ENCODE measurements at regions not wholly inside any gene's neighbourhood (a gene's known extent, or its start where the extent isn't known, plus 50 kb on each side); places are given as distances from the start of the nearest gene placed in this dataset.
"Not testable (repeated sequence)": the region's sequence is repeated elsewhere in the genome, so short reads cannot be mapped to it uniquely, and the experiment has no call there.

- DNase-seq (ENCODE audit: extremely low read depth, low read depth) = no peak
These were observed 92.2 kb upstream of the GNAQ start for GRCh38 chr9:78123808-78124207.

GRCh38 chr9:78122631-78123030, 91.0 kb upstream of the GNAQ start:
- DNase-seq (ENCODE audit: extremely low read depth, low read depth) = no peak

- peak; percentile 60 for DNase-seq (ENCODE audit: extremely low read depth, low read depth)
These were observed 89.9 kb upstream of the GNAQ start for GRCh38 chr9:78121488-78121887.

- no peak for DNase-seq (ENCODE audit: extremely low read depth, low read depth)
These were observed 87.3 kb upstream of the GNAQ start for GRCh38 chr9:78118742-78119473.

GRCh38 chr9:78115073-78115472, 83.5 kb upstream of the GNAQ start:
- DNase-seq (ENCODE audit: extremely low read depth, low read depth) = peak; percentile 26

- no peak for DNase-seq (ENCODE audit: extremely low read depth, low read depth)
These were observed 83.0 kb upstream of the GNAQ start for GRCh38 chr9:78114581-78114980.

- DNase-seq (ENCODE audit: extremely low read depth, low read depth) = no peak
These were observed 80.8 kb upstream of the GNAQ start for GRCh38 chr9:78112406-78112805.

- DNase-seq (ENCODE audit: extremely low read depth, low read depth) = no peak
These were observed 80.4 kb upstream of the GNAQ start for GRCh38 chr9:78112004-78112403.

GRCh38 chr9:78109075-78109474, 77.5 kb upstream of the GNAQ start:
- DNase-seq (ENCODE audit: extremely low read depth, low read depth) = no peak

GRCh38 chr9:78106586-78106985, 75.0 kb upstream of the GNAQ start:
- DNase-seq (ENCODE audit: extremely low read depth, low read depth) = not testable (repeated sequence)

GRCh38 chr9:78103971-78104433, 72.4 kb upstream of the GNAQ start:
- no peak for DNase-seq (ENCODE audit: extremely low read depth, low read depth)

- DNase-seq (ENCODE audit: extremely low read depth, low read depth) = no peak
These were observed 69.6 kb upstream of the GNAQ start for GRCh38 chr9:78101247-78101646.

GRCh38 chr9:78097541-78097940, 65.9 kb upstream of the GNAQ start:
- DNase-seq (ENCODE audit: extremely low read depth, low read depth) = no peak

- DNase-seq (ENCODE audit: extremely low read depth, low read depth) = no peak
These were observed 60.1 kb upstream of the GNAQ start for GRCh38 chr9:78091731-78092130.

GRCh38 chr9:78089111-78089510, 57.5 kb upstream of the GNAQ start:
- no peak for DNase-seq (ENCODE audit: extremely low read depth, low read depth)

- DNase-seq (ENCODE audit: extremely low read depth, low read depth) = not testable (repeated sequence)
These were observed 56.6 kb upstream of the GNAQ start for GRCh38 chr9:78088190-78088589.

Measured in NCI-H460 (cell line).